OCI-LY1 (cell line): ENCODE measurements at regions not wholly inside any gene's neighbourhood (a gene's known extent, or its start where the extent isn't known, plus 50 kb on each side); places are given as distances from the start of the nearest gene placed in this dataset.

Experiments
- CTCF ChIP-seq: fragments of 200-600 bp; sonication (generic), shearing (Covaris generic); IDR thresholded peaks from 2 replicates; pipeline ENCODE4 v1.5.1; 2017; ENCODE audit warnings: mild to moderate bottlenecking, antibody characterized with exemption, low read length, moderate library complexity, mixed read lengths
- EZH2 ChIP-seq: fragments of 200-600 bp; sonication (generic), shearing (Covaris generic); IDR thresholded peaks from 2 replicates; pipeline ENCODE4 v1.8.0; 2017; ENCODE audit warnings: borderline replicate concordance, mixed run types, mild to moderate bottlenecking, antibody characterized with exemption, low read length, moderate library complexity, mixed read lengths

- no peak for TF ChIP-seq CTCF
- no peak for TF ChIP-seq EZH2
These were observed 305.9 kb upstream of the ARGLU1 start for GRCh38 chr13:106873810-106874209.
